H9 (cell line): ENCODE measurements at regions not wholly inside any gene's neighbourhood (a gene's known extent, or its start where the extent isn't known, plus 50 kb on each side); places are given as distances from the start of the nearest gene placed in this dataset.

ENCODE experiments used
- DNase-seq: peaks from one replicate; pipeline ENCODE4 v3.0.0-alpha.2; 2017
- H2AFZ ChIP-seq: one replicate; pipeline ENCODE4 v1.6.1; 2013; ENCODE audit warnings: mild to moderate bottlenecking, low read length, control low read depth, moderate library complexity
- H2AK5ac ChIP-seq: 2 replicates; pipeline ENCODE4 v1.6.1; 2013; ENCODE audit warnings: low read length, control low read depth, mixed read lengths; ENCODE audit not compliant: insufficient read length
- H2BK120ac ChIP-seq: one replicate; pipeline ENCODE4 v1.6.1; 2013; ENCODE audit warnings: low read depth, mild to moderate bottlenecking, low read length, control low read depth, inconsistent platforms; ENCODE audit not compliant: poor library complexity, severe bottlenecking
- H2BK12ac ChIP-seq: 2 replicates; pipeline ENCODE4 v1.6.1; 2013; ENCODE audit warnings: low read length, control low read depth, mixed read lengths, low read depth; ENCODE audit not compliant: insufficient read length
- H2BK15ac ChIP-seq: 2 replicates; pipeline ENCODE4 v1.6.1; 2013; ENCODE audit warnings: low read depth, low read length, control low read depth
- H2BK20ac ChIP-seq: one replicate; pipeline ENCODE4 v1.6.1; 2013; ENCODE audit warnings: low read depth, mild to moderate bottlenecking, low read length, control low read depth, inconsistent platforms; ENCODE audit not compliant: poor library complexity, severe bottlenecking
- H2BK5ac ChIP-seq: 2 replicates; pipeline ENCODE4 v1.6.1; 2013; ENCODE audit warnings: low read length, control low read depth, mixed read lengths; ENCODE audit not compliant: insufficient read length
- H3K14ac ChIP-seq: 2 replicates; pipeline ENCODE4 v1.6.1; 2013; ENCODE audit warnings: low read length, control low read depth; ENCODE audit not compliant: insufficient read depth
- H3K18ac ChIP-seq: 2 replicates; pipeline ENCODE4 v1.6.1; 2013; ENCODE audit warnings: low read depth, mild to moderate bottlenecking, mixed read lengths, low read length, control low read depth; ENCODE audit not compliant: insufficient read length
- H3K23ac ChIP-seq: 2 replicates; pipeline ENCODE4 v1.6.1; 2013; ENCODE audit warnings: low read length, control low read depth, mixed read lengths, low read depth; ENCODE audit not compliant: insufficient read length
- H3K23me2 ChIP-seq: 2 replicates; pipeline ENCODE4 v1.6.1; 2013; ENCODE audit warnings: low read depth, mild to moderate bottlenecking, mixed read lengths, low read length, control low read depth; ENCODE audit not compliant: insufficient read length, poor library complexity, severe bottlenecking
- H3K27ac ChIP-seq: 2 replicates; pipeline ENCODE4 v1.5.1; 2013; ENCODE audit warnings: low read length, control low read depth, mixed read lengths, low read depth; ENCODE audit not compliant: insufficient read length
- H3K27me3 ChIP-seq: 2 replicates; pipeline ENCODE4 v1.6.1; 2013; ENCODE audit warnings: low read length, control low read depth, inconsistent platforms; ENCODE audit not compliant: insufficient read depth
- H3K4ac ChIP-seq: 2 replicates; pipeline ENCODE4 v1.6.1; 2013; ENCODE audit warnings: low read depth, mild to moderate bottlenecking, control low read depth, inconsistent platforms, low read length, moderate library complexity
- H3K4me1 ChIP-seq: 2 replicates; pipeline ENCODE4 v1.6.1; 2013; ENCODE audit warnings: low read length, control low read depth, inconsistent platforms; ENCODE audit not compliant: insufficient read depth
- H3K4me2 ChIP-seq: 2 replicates; pipeline ENCODE4 v1.6.1; 2013; ENCODE audit warnings: low read length, control low read depth, mixed read lengths; ENCODE audit not compliant: insufficient read length, insufficient read depth
- H3K56ac ChIP-seq: 2 replicates; pipeline ENCODE4 v1.6.1; 2013; ENCODE audit warnings: low read depth, mild to moderate bottlenecking, mixed read lengths, low read length, control low read depth; ENCODE audit not compliant: insufficient read length
- H3K79me1 ChIP-seq: 2 replicates; pipeline ENCODE4 v1.6.1; 2013; ENCODE audit warnings: low read depth, mild to moderate bottlenecking, moderate library complexity, low read length, control low read depth, inconsistent platforms; ENCODE audit not compliant: insufficient read depth, poor library complexity, severe bottlenecking
- H3K79me2 ChIP-seq: 2 replicates; pipeline ENCODE4 v1.6.1; 2013; ENCODE audit warnings: low read length, control low read depth, inconsistent platforms; ENCODE audit not compliant: insufficient read depth
- H3K9ac ChIP-seq: 2 replicates; pipeline ENCODE4 v1.6.1; 2013; ENCODE audit warnings: low read length, control low read depth, mixed read lengths; ENCODE audit not compliant: insufficient read length; ENCODE audit errors: extremely low read depth
- H3K9me3 ChIP-seq: one replicate; pipeline ENCODE4 v1.6.1; 2013; ENCODE audit warnings: low read depth, low read length, inconsistent platforms; ENCODE audit not compliant: control insufficient read depth
- H3T11ph ChIP-seq: one replicate; pipeline ENCODE4 v1.6.1; 2013; ENCODE audit warnings: mild to moderate bottlenecking, low read length, control low read depth, inconsistent platforms
- H4K20me1 ChIP-seq: one replicate; pipeline ENCODE4 v1.6.1; 2013; ENCODE audit not compliant: control insufficient read depth, insufficient read length, insufficient read depth
- H4K5ac ChIP-seq: 2 replicates; pipeline ENCODE4 v1.6.1; 2013; ENCODE audit warnings: low read depth, mild to moderate bottlenecking, mixed read lengths, low read length, control low read depth; ENCODE audit not compliant: insufficient read length
- H4K8ac ChIP-seq: replicated peaks from 2 replicates; pipeline ENCODE4 v1.6.1; 2013; ENCODE audit warnings: low read length, control low read depth, mixed read lengths, low read depth; ENCODE audit not compliant: insufficient read length
- H4K91ac ChIP-seq: 2 replicates; pipeline ENCODE4 v1.6.1; 2013; ENCODE audit warnings: low read depth, mild to moderate bottlenecking, moderate library complexity, mixed read lengths, low read length, control low read depth; ENCODE audit not compliant: insufficient read length
- H3K27ac Mint-ChIP-seq, 3 experiments: 2 replicates in 2 of 3; 3 replicates in 1 of 3; pipeline ENCODE4 v1.8.0; 2020 to 2021; ENCODE audit warnings: mixed read lengths in 3 of 3, mild to moderate bottlenecking in 1 of 3, moderate library complexity in 1 of 3
- H3K27me3 Mint-ChIP-seq: 2 replicates; pipeline ENCODE4 v1.8.0; 2021; ENCODE audit warnings: low read depth, mild to moderate bottlenecking, moderate library complexity, mixed read lengths
- H3K36me3 Mint-ChIP-seq, 3 experiments: 2 replicates in 2 of 3; 3 replicates in 1 of 3; pipeline ENCODE4 v1.8.0; 2020 to 2021; ENCODE audit warnings: low read depth in 3 of 3, mixed read lengths in 3 of 3; ENCODE audit not compliant: insufficient read depth in 1 of 3
- H3K4me1 Mint-ChIP-seq, 2 experiments: 2 replicates each; pipeline ENCODE4 v1.8.0; 2020; ENCODE audit warnings: mixed read lengths in 2 of 2
- H3K4me3 Mint-ChIP-seq, 2 experiments: 2 replicates in 1 of 2; 3 replicates in 1 of 2; pipeline ENCODE4 v1.8.0; 2020 to 2021; ENCODE audit warnings: mild to moderate bottlenecking in 2 of 2, mixed read lengths in 2 of 2, moderate library complexity in 1 of 2
- H3K9me3 Mint-ChIP-seq, 2 experiments: 2 replicates in 1 of 2; 3 replicates in 1 of 2; pipeline ENCODE4 v1.8.0; 2020; ENCODE audit warnings: mild to moderate bottlenecking in 2 of 2, mixed read lengths in 2 of 2, moderate library complexity in 1 of 2
- TF ChIP-seq, protein P1 (sequence below): fragments of 200-600 bp; sonication (generic); conservative IDR thresholded peaks from 3 replicates; pipeline ENCODE4 v1.8.0; 2021; ENCODE audit warnings: antibody characterized with exemption, mild to moderate bottlenecking

DNA sequence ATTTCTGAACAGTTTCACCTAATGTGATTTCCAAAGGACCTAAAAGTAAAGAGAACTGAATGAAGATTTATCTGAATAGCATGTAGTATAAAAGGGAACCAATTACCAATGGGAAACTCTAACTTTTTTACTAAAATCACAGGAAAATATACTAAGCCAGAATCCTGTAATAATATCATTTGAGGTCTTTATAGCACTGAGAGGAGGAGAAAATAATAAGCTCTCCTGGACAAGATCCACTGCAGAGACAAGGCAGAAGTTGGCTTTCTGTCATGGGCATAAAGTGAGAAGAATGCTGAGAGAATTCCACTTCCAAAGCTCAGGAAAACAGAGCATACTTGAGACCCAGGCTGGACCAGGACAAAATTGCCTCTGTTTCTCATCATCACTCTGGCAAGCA is 1131.4 kb downstream of the SORCS1 start:
- Mint-ChIP-seq H3K27me3 (no peaks in the 10 kb centered on the region), H3K4me1 (no peaks in the 10 kb centered on the region), H3K4me3 (no peak overlapping the region), H3K9me3 (peaks cover 5 to 8% of the 10 kb centered on the region in 2 experiments; a peak in 4 of 5 replicates), H3K27ac (no peak overlapping the region), H3K36me3 (peaks cover 0 to 12% (median 0%) of the 10 kb centered on the region in 3 experiments; a peak in 5 of 7 replicates)
- Histone ChIP-seq H3K23me2 (no peaks in the 10 kb centered on the region), H4K20me1 (no peaks in the 10 kb centered on the region), H3K4me2 (no peak overlapping the region), H3T11ph (no peak overlapping the region), H3K9ac (no peak overlapping the region), H2BK5ac (no peak overlapping the region), H4K91ac (no peak overlapping the region), H3K79me1 (no peaks in the 10 kb centered on the region), H3K27me3 (no peaks in the 10 kb centered on the region), H3K4ac (no peak overlapping the region), H4K8ac (no peak overlapping the region), H3K18ac (no peak overlapping the region), H2BK12ac (no peak overlapping the region), H2BK15ac (no peak overlapping the region), H2BK20ac (no peak overlapping the region), H2AFZ (no peak overlapping the region), H3K56ac (no peak overlapping the region), H3K14ac (no peak overlapping the region), H3K23ac (no peak overlapping the region), H2BK120ac (no peak overlapping the region), H4K5ac (no peak overlapping the region), H3K4me1 (no peaks in the 10 kb centered on the region), H2AK5ac (no peak overlapping the region), H3K27ac (no peak overlapping the region), H3K9me3 (no peaks in the 10 kb centered on the region), H3K79me2 (no peaks in the 10 kb centered on the region)
- TF ChIP-seq, protein P1, sequence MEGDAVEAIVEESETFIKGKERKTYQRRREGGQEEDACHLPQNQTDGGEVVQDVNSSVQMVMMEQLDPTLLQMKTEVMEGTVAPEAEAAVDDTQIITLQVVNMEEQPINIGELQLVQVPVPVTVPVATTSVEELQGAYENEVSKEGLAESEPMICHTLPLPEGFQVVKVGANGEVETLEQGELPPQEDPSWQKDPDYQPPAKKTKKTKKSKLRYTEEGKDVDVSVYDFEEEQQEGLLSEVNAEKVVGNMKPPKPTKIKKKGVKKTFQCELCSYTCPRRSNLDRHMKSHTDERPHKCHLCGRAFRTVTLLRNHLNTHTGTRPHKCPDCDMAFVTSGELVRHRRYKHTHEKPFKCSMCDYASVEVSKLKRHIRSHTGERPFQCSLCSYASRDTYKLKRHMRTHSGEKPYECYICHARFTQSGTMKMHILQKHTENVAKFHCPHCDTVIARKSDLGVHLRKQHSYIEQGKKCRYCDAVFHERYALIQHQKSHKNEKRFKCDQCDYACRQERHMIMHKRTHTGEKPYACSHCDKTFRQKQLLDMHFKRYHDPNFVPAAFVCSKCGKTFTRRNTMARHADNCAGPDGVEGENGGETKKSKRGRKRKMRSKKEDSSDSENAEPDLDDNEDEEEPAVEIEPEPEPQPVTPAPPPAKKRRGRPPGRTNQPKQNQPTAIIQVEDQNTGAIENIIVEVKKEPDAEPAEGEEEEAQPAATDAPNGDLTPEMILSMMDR = no peak
- DNase-seq = no peak
